Rectal smooth muscle tissue (tissue), 1 donor: ENCODE measurements at regions not wholly inside any gene's neighbourhood (a gene's known extent, or its start where the extent isn't known, plus 50 kb on each side); places are given as distances from the start of the nearest gene placed in this dataset.
"Not testable (repeated sequence)": the region's sequence is repeated elsewhere in the genome, so short reads cannot be mapped to it uniquely, and the experiment has no call there.

Experiments used
- H3K27ac ChIP-seq: one replicate; pipeline ENCODE4 v1.7.0; 2013; ENCODE audit warnings: low read depth, low read length, inconsistent platforms
- H3K27me3 ChIP-seq: one replicate; pipeline ENCODE4 v1.7.0; 2013; ENCODE audit warnings: low read length; ENCODE audit not compliant: control insufficient read depth, insufficient read depth
- H3K36me3 ChIP-seq: one replicate; pipeline ENCODE4 v1.7.0; 2013; ENCODE audit warnings: low read length; ENCODE audit not compliant: control insufficient read depth, insufficient read depth
- H3K4me1 ChIP-seq: one replicate; pipeline ENCODE4 v1.7.0; 2013; ENCODE audit warnings: low read length; ENCODE audit not compliant: control insufficient read depth, insufficient read depth
- H3K4me3 ChIP-seq: one replicate; pipeline ENCODE4 v1.7.0; 2013; ENCODE audit warnings: low read length
- H3K9ac ChIP-seq: one replicate; pipeline ENCODE4 v1.7.0; 2013; ENCODE audit warnings: low read length

DNA sequence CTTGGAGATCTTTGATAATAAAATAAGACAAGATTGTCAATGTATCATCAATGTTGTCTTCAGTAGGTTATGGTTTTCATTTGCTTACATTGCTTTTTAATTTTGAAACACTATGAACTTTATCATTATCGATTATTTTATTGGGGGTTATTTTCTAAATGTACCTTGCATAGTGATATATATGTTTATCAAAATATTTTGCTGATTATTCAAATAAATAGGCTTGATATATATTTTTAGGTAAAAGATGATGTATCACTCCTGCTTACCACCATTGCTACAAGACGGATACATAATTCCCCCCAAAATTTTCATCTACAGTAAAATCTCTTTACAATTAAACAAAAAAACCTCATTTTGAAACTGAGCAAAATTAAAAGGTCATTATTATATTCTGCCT, 293.8 kb downstream of the SUCLG1 start:
- Histone ChIP-seq H3K36me3 (no peaks in the 10 kb centered on the region), H3K4me1 (no peaks in the 10 kb centered on the region), H3K27me3 (no peaks in the 10 kb centered on the region), H3K4me3 (no peak overlapping the region), H3K9ac (no peak overlapping the region), H3K27ac (no peak overlapping the region)

DNA sequence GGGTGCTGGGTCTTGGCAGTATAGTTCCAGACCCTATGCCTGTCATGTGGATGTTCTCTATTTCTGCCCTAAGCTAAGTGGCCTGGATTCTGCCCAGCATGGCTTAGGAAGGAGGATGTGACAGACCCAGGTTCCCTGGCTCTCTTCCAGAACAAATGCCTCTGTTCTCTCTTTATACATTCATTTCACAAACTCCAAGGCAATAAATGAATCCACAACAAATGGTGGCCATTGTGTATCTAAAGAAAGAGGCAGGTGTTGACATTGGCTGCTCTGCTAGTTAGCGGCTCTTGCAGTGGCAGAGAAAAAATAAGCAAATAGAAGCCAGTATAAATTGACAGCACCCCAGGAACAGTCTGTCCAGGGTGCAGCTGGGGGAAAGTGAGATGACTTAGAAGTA, 298.6 kb downstream of the SUCLG1 start:
- Histone ChIP-seq H3K4me1 (no peaks in the 10 kb centered on the region), H3K4me3 (no peak overlapping the region), H3K9ac (no peak overlapping the region), H3K36me3 (no peaks in the 10 kb centered on the region), H3K27ac (no peak overlapping the region), H3K27me3 (no peaks in the 10 kb centered on the region)

DNA sequence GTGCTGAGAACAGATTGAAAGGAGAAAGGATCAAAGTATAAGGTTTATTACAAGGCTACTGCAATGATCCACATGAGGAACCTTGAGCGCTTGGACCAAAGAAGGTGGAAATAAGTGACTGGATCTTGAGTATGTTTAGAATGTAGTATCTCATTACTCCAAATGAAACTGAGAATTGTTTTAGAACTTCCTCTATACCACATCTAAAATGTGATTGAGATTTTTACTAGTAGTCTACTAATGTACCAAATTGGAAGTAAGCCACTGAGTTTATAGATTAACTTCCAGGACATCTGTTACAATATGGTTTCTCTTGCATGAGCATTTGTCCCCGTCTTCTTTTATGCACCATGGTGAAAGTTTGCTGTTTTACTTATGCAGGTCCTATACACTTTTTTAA, 300.5 kb downstream of the SUCLG1 start:
- no peaks in the 10 kb centered on the region for H3K36me3 ChIP-seq
- H3K9ac ChIP-seq = no peak overlapping the region
- H3K4me3 ChIP-seq = no peak overlapping the region
- no peaks in the 10 kb centered on the region for H3K4me1 ChIP-seq
- no peak overlapping the region for H3K27ac ChIP-seq
- no peaks in the 10 kb centered on the region for H3K27me3 ChIP-seq

DNA sequence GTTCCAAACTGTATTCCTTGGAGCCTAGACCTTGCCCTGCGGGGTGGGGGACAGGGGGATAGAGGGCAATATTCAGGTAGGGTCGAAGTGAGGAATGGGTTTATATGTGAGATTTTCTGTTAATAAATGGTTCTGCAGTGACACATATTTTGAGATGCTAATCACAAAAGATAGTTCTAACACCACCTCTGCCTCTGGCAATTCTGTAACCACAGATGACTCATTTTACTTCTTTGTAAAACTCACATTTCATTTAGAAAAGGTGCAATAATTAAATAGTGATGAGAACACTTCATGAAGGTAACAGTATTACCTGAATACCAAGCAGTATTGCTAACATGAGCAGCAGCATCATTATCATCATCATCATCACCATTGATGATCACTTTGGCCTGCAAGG, 306.6 kb downstream of the SUCLG1 start:
- H3K4me1 ChIP-seq = no peaks in the 10 kb centered on the region
- no peak overlapping the region for H3K4me3 ChIP-seq
- no peak overlapping the region for H3K27ac ChIP-seq
- H3K36me3 ChIP-seq = no peaks in the 10 kb centered on the region
- H3K27me3 ChIP-seq = no peaks in the 10 kb centered on the region
- no peak overlapping the region for H3K9ac ChIP-seq

DNA sequence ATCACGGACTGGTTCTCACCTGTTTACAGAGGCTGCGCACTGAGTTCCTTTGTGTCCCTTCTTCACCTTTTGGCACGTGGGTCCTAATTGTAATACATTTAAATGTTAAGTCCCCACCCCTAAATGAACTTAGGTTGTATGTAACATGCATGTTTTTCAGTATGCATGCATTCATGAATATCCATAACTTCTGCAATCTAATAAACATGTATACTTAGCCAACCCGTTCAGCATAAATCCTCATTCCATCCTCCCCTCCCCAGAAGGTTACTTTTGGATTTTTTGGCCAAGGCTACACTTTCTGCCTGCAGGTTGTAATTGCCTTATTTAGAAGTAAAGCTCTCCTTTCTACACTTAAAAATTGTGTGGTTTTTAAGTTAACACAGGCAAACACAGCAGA, 314.7 kb downstream of the SUCLG1 start:
- Histone ChIP-seq H3K27ac (no peak overlapping the region), H3K4me1 (no peaks in the 10 kb centered on the region), H3K36me3 (no peaks in the 10 kb centered on the region), H3K4me3 (no peak overlapping the region), H3K27me3 (no peaks in the 10 kb centered on the region), H3K9ac (no peak overlapping the region)

DNA sequence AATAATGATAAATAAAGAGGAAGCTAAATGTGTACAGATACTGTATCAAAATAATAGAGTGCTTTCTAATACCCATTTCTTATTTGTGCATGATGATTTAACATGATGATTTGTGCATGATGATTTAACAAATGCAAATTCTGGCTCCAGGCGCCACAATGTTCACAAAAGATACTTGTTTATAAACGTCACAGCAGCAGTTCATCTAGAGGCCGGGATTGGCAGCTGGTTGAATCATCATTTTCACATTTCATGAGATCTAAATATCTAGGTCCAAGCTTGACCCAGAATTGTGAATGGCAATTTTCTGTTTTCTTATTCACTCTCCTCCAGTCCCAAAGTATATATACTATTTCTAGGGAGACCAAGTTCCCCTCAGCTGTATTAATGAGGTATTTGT, 322.0 kb downstream of the SUCLG1 start:
- Histone ChIP-seq H3K4me3 (no peak overlapping the region), H3K9ac (no peak overlapping the region), H3K4me1 (no peaks in the 10 kb centered on the region), H3K36me3 (no peaks in the 10 kb centered on the region), H3K27ac (no peak overlapping the region), H3K27me3 (no peaks in the 10 kb centered on the region)

DNA sequence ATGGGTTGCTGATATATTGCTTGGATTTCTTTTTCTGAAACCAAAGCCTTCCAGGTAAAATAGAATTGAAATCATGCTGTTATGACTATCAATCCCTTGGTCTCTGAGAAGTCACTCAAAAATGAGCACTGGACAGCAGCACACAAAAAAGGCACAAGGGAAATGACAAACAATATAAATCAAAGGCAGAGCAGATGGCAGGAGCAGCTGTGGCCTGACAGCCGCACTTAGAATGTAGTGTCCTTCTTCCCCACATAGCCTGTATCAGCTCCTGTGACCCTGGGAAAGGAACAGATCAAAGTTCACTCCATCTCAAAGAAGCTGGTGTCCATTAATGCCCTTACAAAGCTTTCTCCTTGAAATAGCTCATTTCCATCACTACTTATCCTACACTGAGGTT, 326.7 kb downstream of the SUCLG1 start:
- H3K27me3 ChIP-seq = no peaks in the 10 kb centered on the region
- no peak overlapping the region for H3K27ac ChIP-seq
- no peak overlapping the region for H3K9ac ChIP-seq
- no peaks in the 10 kb centered on the region for H3K4me1 ChIP-seq
- no peaks in the 10 kb centered on the region for H3K36me3 ChIP-seq
- no peak overlapping the region for H3K4me3 ChIP-seq

DNA sequence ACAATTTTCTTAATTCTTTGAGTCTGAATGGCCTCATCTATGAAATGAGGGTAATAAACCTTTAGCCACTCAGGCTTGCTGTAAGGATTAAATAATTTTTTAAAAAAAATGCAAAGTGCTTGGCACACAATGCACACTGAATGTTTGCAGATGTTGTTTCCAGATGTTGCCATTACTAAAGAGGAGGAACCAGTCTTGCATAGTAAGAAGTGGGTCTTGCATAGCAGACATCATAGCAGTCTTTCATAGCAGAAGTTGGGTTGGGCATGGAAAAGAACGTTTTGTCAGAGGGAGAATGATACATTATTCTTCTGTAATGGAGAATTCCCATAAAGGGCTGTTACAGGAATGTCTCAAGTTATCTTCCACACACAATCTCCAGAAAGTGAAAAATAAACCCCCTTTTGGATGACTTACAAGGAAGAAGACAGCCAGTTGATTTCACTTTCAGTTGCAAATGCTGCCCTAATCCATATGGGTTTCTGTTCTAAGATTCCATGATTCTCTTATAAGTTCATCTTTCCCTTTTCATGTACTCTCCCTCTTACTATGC, 327.7 kb downstream of the SUCLG1 start:
- Histone ChIP-seq H3K4me3 (no peak overlapping the region), H3K4me1 (no peaks in the 10 kb centered on the region), H3K36me3 (no peaks in the 10 kb centered on the region), H3K9ac (no peak overlapping the region), H3K27me3 (no peaks in the 10 kb centered on the region), H3K27ac (no peak overlapping the region)

DNA sequence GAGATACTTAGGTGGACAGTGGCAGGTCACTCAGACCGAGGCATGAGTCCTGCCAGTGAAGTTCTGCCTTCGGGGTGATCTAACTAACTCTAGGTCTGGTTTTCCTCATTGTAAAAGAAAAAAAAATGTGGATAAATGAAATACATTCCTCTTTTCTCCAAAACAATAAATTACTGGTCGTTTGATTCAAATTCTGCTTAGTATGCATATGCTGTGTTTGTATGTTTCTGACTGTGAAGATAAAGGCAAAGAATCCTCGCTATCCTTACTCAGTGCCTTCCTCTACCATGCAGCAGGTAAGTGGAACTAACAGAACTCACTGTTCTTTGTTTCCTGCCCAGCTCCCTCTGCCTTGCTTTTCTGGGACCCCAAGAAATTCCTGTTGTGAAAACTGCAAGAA, 330.1 kb downstream of the SUCLG1 start:
- no peak overlapping the region for H3K27ac ChIP-seq
- H3K4me1 ChIP-seq = no peaks in the 10 kb centered on the region
- no peaks in the 10 kb centered on the region for H3K36me3 ChIP-seq
- no peaks in the 10 kb centered on the region for H3K27me3 ChIP-seq
- no peak overlapping the region for H3K4me3 ChIP-seq
- no peak overlapping the region for H3K9ac ChIP-seq

DNA sequence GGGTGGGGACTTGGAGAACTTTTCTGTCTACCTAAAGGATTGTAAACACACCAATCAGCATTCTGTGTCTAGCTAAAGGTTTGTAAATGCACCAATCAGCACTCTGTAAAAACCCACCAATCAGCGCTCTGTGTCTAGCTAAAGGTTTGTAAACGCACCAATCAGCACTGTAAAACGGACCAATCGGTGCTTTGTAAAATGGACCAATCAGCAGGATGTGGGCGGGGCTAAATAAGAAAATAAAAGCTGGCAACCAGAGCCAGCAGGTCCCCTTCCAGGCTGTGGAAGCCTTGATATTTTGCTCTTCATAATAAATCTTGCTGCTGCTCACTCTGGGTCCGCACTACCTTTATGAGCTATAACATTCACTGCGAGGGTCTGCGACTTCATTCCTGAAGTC, 331.3 kb downstream of the SUCLG1 start:
- not testable (repeated sequence) for H3K9ac ChIP-seq, H3K27ac ChIP-seq, H3K4me3 ChIP-seq, H3K4me1 ChIP-seq, H3K27me3 ChIP-seq, H3K36me3 ChIP-seq

DNA sequence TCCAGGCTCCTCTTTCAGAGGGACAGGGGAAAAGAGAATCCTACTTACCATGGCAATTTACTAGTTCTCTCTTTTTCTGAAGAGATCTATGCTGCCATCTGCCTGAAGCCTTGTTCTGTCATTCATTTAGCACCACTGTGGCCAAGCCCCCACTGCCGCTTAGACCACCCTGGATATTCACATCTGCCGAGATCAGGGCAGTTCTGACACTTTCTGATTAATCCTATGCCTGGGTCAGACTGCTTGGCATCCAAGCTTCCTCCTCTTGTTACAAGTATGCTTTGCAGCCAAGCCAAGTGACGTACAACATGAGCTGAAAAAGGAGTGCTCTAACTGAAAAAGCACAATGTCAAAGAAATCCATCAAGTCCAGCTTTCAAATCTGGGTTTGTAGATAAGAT, 332.6 kb downstream of the SUCLG1 start:
- Histone ChIP-seq H3K4me3 (no peak overlapping the region), H3K27ac (no peak overlapping the region), H3K36me3 (no peaks in the 10 kb centered on the region), H3K9ac (no peak overlapping the region), H3K27me3 (no peaks in the 10 kb centered on the region), H3K4me1 (no peaks in the 10 kb centered on the region)

DNA sequence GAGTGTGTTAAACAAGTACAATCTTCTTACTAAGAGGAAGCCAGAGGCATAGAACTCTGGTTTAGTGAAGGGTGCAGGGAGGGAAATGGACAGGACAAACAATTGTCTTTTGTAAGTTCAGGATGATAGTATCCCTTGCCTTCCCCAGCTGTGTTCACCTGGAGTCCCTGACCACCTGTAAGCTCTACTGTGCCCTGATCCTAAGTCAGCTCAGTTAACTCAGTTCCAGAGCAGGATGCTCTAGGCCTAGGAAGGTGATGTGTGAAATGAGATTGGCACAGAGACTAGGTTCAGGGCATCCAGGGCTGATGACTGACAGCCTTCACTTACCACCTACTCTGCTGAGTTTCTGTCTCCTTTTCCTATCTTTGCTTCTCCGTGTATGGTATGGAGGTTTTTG, 333.0 kb downstream of the SUCLG1 start:
- no peak overlapping the region for H3K27ac ChIP-seq
- H3K9ac ChIP-seq = no peak overlapping the region
- H3K27me3 ChIP-seq = no peaks in the 10 kb centered on the region
- no peaks in the 10 kb centered on the region for H3K36me3 ChIP-seq
- no peak overlapping the region for H3K4me3 ChIP-seq
- H3K4me1 ChIP-seq = no peaks in the 10 kb centered on the region

DNA sequence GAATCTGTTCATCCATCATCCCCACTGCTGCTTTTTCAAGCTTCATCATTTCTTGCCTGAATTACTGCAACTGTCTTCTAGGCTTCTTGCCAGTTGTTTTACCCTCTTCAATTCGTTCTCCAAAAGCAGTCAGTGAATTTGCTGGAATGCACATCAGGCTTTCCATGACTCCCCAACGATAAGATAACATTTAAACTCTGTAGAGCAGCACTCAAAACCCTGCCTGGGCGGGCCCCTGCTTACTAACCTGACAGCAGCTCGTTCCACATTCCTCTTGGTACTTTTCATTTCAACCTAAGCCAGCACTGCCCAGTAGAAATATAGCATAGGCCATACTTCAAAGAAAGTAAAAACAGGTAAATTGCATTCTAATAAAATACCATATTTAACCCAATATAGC, 342.9 kb downstream of the SUCLG1 start:
- Histone ChIP-seq H3K27me3 (no peaks in the 10 kb centered on the region), H3K4me3 (no peak overlapping the region), H3K9ac (no peak overlapping the region), H3K36me3 (no peaks in the 10 kb centered on the region), H3K4me1 (no peaks in the 10 kb centered on the region), H3K27ac (no peak overlapping the region)
